ENCODE measurements at regions not wholly inside any gene's neighbourhood (a gene's known extent, or its start where the extent isn't known, plus 50 kb on each side); places are given as distances from the start of the nearest gene placed in this dataset.

- no peak for DNase-seq (ENCODE audit: low read depth)
- no peak overlapping the region for H3K4me3 ChIP-seq (replicated peaks; ENCODE audit: low read depth, low read length)
- TF ChIP-seq CTCF (IDR thresholded peaks at IDR 0.05; ENCODE audit: low read length, missing control alignments) = no peak
Observed at GRCh38 chr4:10750714-10751113, 66.1 kb upstream of the CLNK start.

GRCh38 chr4:10747186-10747585, 62.6 kb upstream of the CLNK start:
- TF ChIP-seq CTCF (IDR thresholded peaks at IDR 0.05; ENCODE audit: low read length, missing control alignments) = no peak
- no peak for DNase-seq (ENCODE audit: low read depth)
- no peak overlapping the region for H3K4me3 ChIP-seq (replicated peaks; ENCODE audit: low read depth, low read length)

GRCh38 chr4:10746371-10747171, 62.0 kb upstream of the CLNK start:
- DNase-seq (ENCODE audit: low read depth) = no peak
- no peak for TF ChIP-seq CTCF (IDR thresholded peaks at IDR 0.05; ENCODE audit: low read length, missing control alignments)
- H3K4me3 ChIP-seq (replicated peaks; ENCODE audit: low read depth, low read length) = no peak overlapping the region

GRCh38 chr4:10743357-10743756, 58.8 kb upstream of the CLNK start:
- no peak for TF ChIP-seq CTCF (IDR thresholded peaks at IDR 0.05; ENCODE audit: low read length, missing control alignments)
- no peak for DNase-seq (ENCODE audit: low read depth)
- H3K4me3 ChIP-seq (replicated peaks; ENCODE audit: low read depth, low read length) = no peak overlapping the region

- H3K4me3 ChIP-seq (replicated peaks; ENCODE audit: low read depth, low read length) = no peak overlapping the region
- no peak for DNase-seq (ENCODE audit: low read depth)
- no peak for TF ChIP-seq CTCF (IDR thresholded peaks at IDR 0.05; ENCODE audit: low read length, missing control alignments)
Observed at GRCh38 chr4:10741961-10742699, 57.6 kb upstream of the CLNK start.

GRCh38 chr4:10740891-10741620, 56.5 kb upstream of the CLNK start:
- no peak for TF ChIP-seq CTCF (IDR thresholded peaks at IDR 0.05; ENCODE audit: low read length, missing control alignments)
- H3K4me3 ChIP-seq (replicated peaks; ENCODE audit: low read depth, low read length) = no peak overlapping the region
- DNase-seq (ENCODE audit: low read depth) = no peak
